ENCODE measurements at regions not wholly inside any gene's neighbourhood (a gene's known extent, or its start where the extent isn't known, plus 50 kb on each side); places are given as distances from the start of the nearest gene placed in this dataset.

DNA sequence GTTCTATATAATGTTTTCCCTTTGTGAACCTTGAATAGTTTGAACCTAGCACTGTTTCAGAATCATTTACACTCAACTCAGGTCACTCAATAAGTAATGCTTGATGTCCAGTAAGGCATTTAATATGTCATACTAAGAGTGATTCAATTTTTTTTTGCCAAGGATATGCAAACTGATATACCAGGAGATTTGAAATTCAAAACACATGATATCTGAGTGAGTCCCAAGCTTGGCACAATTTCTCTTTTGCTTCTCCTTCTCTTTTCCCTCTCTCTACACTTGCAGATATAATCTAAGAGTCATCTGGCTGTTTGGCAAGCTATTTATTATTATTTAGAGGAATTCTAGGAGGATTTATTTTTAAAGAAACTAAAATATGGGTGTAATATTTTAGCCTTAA is 61.6 kb upstream of the SPAG17 start:
- no peak for DNase-seq (ENCODE audit: low spot score)

- no peak for DNase-seq (ENCODE audit: low spot score)
Measured at GRCh38 chr1:118244194-118244593, 59.2 kb upstream of the SPAG17 start.

GRCh38 chr1:118243269-118243668 is 58.2 kb upstream of the SPAG17 start:
- DNase-seq (ENCODE audit: low spot score), result no peak

Measured in NAMALWA (cell line).